ENCODE measurements at regions not wholly inside any gene's neighbourhood (a gene's known extent, or its start where the extent isn't known, plus 50 kb on each side); places are given as distances from the start of the nearest gene placed in this dataset.

DNA sequence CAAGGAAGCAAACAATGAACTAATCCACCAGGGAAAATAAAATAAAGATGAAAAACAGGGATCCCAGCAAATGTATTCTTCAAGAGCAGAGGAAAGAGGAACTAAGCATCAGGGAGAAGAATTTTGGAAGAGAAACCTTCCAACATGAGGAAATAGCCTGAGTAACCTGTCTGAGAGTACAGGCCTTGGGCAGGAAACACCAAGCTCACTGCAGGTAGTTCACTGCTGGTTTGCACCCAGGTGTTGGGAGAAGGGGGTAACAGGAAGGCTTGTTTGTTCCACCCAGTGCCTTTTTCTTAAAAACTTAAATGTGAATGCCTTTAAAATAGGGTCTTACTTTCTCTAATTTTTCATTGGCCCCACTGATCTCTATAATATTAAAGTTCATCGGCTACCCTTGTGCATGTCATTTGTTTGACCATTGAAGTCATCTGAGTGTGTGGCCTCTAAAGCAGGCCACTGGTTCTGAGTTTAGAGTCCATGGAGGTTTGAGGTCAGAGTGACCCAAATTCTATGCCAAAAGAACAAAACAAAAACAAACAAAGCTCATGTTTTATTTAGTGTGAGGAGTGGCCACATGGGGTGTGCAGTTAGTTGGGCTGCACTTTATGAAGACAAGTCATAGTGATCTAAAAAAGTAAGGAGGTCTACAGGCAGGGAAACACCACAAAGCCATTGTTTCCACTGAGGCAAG is 62.9 kb upstream of the COX10 start:
- TF ChIP-seq, protein P1, sequence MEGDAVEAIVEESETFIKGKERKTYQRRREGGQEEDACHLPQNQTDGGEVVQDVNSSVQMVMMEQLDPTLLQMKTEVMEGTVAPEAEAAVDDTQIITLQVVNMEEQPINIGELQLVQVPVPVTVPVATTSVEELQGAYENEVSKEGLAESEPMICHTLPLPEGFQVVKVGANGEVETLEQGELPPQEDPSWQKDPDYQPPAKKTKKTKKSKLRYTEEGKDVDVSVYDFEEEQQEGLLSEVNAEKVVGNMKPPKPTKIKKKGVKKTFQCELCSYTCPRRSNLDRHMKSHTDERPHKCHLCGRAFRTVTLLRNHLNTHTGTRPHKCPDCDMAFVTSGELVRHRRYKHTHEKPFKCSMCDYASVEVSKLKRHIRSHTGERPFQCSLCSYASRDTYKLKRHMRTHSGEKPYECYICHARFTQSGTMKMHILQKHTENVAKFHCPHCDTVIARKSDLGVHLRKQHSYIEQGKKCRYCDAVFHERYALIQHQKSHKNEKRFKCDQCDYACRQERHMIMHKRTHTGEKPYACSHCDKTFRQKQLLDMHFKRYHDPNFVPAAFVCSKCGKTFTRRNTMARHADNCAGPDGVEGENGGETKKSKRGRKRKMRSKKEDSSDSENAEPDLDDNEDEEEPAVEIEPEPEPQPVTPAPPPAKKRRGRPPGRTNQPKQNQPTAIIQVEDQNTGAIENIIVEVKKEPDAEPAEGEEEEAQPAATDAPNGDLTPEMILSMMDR (IDR thresholded peaks at IDR 0.05) = no peak
- TF ChIP-seq TCF7L2 (IDR thresholded peaks at IDR 0.05; ENCODE audit: low read depth, low read length) = no peak
- TF ChIP-seq POLR2AphosphoS5 (IDR thresholded peaks at IDR 0.05; ENCODE audit: low read depth, low read length) = no peak
- TF ChIP-seq, protein P2, sequence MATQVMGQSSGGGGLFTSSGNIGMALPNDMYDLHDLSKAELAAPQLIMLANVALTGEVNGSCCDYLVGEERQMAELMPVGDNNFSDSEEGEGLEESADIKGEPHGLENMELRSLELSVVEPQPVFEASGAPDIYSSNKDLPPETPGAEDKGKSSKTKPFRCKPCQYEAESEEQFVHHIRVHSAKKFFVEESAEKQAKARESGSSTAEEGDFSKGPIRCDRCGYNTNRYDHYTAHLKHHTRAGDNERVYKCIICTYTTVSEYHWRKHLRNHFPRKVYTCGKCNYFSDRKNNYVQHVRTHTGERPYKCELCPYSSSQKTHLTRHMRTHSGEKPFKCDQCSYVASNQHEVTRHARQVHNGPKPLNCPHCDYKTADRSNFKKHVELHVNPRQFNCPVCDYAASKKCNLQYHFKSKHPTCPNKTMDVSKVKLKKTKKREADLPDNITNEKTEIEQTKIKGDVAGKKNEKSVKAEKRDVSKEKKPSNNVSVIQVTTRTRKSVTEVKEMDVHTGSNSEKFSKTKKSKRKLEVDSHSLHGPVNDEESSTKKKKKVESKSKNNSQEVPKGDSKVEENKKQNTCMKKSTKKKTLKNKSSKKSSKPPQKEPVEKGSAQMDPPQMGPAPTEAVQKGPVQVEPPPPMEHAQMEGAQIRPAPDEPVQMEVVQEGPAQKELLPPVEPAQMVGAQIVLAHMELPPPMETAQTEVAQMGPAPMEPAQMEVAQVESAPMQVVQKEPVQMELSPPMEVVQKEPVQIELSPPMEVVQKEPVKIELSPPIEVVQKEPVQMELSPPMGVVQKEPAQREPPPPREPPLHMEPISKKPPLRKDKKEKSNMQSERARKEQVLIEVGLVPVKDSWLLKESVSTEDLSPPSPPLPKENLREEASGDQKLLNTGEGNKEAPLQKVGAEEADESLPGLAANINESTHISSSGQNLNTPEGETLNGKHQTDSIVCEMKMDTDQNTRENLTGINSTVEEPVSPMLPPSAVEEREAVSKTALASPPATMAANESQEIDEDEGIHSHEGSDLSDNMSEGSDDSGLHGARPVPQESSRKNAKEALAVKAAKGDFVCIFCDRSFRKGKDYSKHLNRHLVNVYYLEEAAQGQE (IDR thresholded peaks at IDR 0.05; ENCODE audit: insufficient read depth in 1 of 2, low read depth in 2 of 2, low read length in 1 of 2) = no peak
- TF ChIP-seq SIN3A (IDR thresholded peaks at IDR 0.05; ENCODE audit: borderline replicate concordance, insufficient read depth, low read depth, low read length) = no peak
